ENCODE measurements at regions not wholly inside any gene's neighbourhood (a gene's known extent, or its start where the extent isn't known, plus 50 kb on each side); places are given as distances from the start of the nearest gene placed in this dataset.

- TF ChIP-seq EZH2 (IDR thresholded peaks at IDR 0.05; ENCODE audit: low read length) (no peak), CTCF (optimal IDR thresholded peaks at IDR 0.05 in 1 of 3, IDR thresholded peaks at IDR 0.05 in 1 of 3, conservative IDR thresholded peaks at IDR 0.05 in 1 of 3; ENCODE audit: extremely low read depth in 1 of 3, insufficient read depth in 2 of 3, low read length in 3 of 3) (no peak)
These were observed 249.3 kb upstream of the CIBAR2 start for GRCh38 chr16:85361441-85362118.
